Calu3 (cell line): ENCODE measurements at regions not wholly inside any gene's neighbourhood (a gene's known extent, or its start where the extent isn't known, plus 50 kb on each side); places are given as distances from the start of the nearest gene placed in this dataset.

Source experiments
- BruUV-seq: library from RNA; stranded (reverse); fragments of 400-500 nt; replicated peaks from 2 replicates; lab custom pipeline; 2021; lab: Mats Ljungman, UMichigan
- CTCF ChIA-PET: fragments of 300-600 bp; sonication (Branson Sonifier 250); formaldehyde crosslinking; loops from one replicate; lab custom pipeline; 2022; ENCODE audit warnings: antibody characterized with exemption; lab: Charles Lee
- DNase-seq: peaks from one replicate; pipeline ENCODE4 v3.0.0; 2022
- H3K27ac Mint-ChIP-seq: one replicate; pipeline ENCODE4 v1.8.0; 2022; ENCODE audit warnings: mixed read lengths; ENCODE audit not compliant: unreplicated experiment
- H3K27me3 Mint-ChIP-seq: one replicate; pipeline ENCODE4 v1.8.0; 2022; ENCODE audit warnings: mixed read lengths; ENCODE audit not compliant: unreplicated experiment
- H3K36me3 Mint-ChIP-seq: one replicate; pipeline ENCODE4 v1.8.0; 2022; ENCODE audit warnings: mild to moderate bottlenecking, moderate library complexity, mixed read lengths; ENCODE audit not compliant: insufficient read depth, unreplicated experiment
- H3K4me1 Mint-ChIP-seq: one replicate; pipeline ENCODE4 v1.8.0; 2022; ENCODE audit warnings: mild to moderate bottlenecking, low read depth, mixed read lengths; ENCODE audit not compliant: unreplicated experiment
- H3K4me3 Mint-ChIP-seq: one replicate; pipeline ENCODE4 v1.8.0; 2022; ENCODE audit warnings: mild to moderate bottlenecking, low read depth, moderate library complexity, mixed read lengths; ENCODE audit not compliant: unreplicated experiment
- H3K9me3 Mint-ChIP-seq: one replicate; pipeline ENCODE4 v1.8.0; 2022; ENCODE audit warnings: low read depth, mixed read lengths; ENCODE audit not compliant: unreplicated experiment
- CTCF ChIP-seq: fragments of 200-600 bp; IDR thresholded peaks from one replicate; pipeline ENCODE4 v1.8.0; 2022; ENCODE audit warnings: antibody characterized with exemption; ENCODE audit not compliant: unreplicated experiment
- intact Hi-C: fragments of 100-400 bp; cut with micrococcal nuclease; formaldehyde crosslinking; loops from one replicate; pipeline ENCODE4 v1.10.0; 2022; ENCODE audit not compliant: unreplicated experiment

DNA sequence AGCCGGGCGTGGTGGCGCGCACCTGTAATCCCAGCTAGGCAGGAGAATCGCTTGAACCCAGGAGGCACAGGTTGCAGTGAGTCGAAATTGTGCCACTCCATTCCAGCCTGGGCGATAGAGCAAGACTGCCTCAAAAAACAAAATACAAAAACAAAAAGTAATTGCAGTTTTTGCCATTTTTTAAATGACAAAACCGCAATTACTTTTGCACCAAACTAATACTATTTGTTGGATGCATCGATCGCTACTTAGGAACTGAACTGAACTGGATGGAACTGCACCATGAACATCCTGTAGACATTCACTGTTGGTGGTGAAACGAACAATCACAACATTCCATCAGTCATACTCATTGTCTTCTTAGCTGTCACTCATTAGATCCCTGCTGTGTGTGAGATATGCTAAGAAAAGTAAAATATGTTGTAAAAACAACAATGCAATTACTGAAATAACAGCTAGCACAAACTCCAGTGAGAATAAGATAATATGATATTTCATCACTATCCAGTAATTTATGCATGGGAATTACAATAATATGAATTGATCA, 341.2 kb downstream of the ACTR3B start:
- CTCF ChIA-PET: no interaction called here
- no peak overlapping the region for H3K27ac Mint-ChIP-seq
- no peak for DNase-seq
- BruUV-seq: no TSS peak
- TF ChIP-seq CTCF: no peak
- no peaks in the 10 kb centered on the region for H3K36me3 Mint-ChIP-seq
- no peak overlapping the region for H3K4me3 Mint-ChIP-seq
- intact Hi-C loops: no loop called here
- H3K9me3 Mint-ChIP-seq: peaks cover 15% of the 10 kb centered on the region
- no peaks in the 10 kb centered on the region for H3K27me3 Mint-ChIP-seq
- no peaks in the 10 kb centered on the region for H3K4me1 Mint-ChIP-seq

GRCh38 chr7:153103202-153103601, 343.6 kb downstream of the ACTR3B start:
- Mint-ChIP-seq H3K9me3 (peaks cover 15% of the 10 kb centered on the region), H3K36me3 (no peaks in the 10 kb centered on the region), H3K4me1 (no peaks in the 10 kb centered on the region), H3K27me3 (no peaks in the 10 kb centered on the region), H3K4me3 (no peak overlapping the region), H3K27ac (no peak overlapping the region)
- intact Hi-C loops: no loop called here
- no TSS peak for BruUV-seq
- CTCF ChIA-PET: no interaction called here
- no peak for DNase-seq
- no peak for TF ChIP-seq CTCF

- intact Hi-C loops: no loop called here
- Mint-ChIP-seq H3K9me3 (peaks cover 4% of the 10 kb centered on the region), H3K36me3 (no peaks in the 10 kb centered on the region), H3K4me1 (no peaks in the 10 kb centered on the region), H3K4me3 (no peak overlapping the region), H3K27ac (no peak overlapping the region), H3K27me3 (no peaks in the 10 kb centered on the region)
- no peak for TF ChIP-seq CTCF
- BruUV-seq: no TSS peak
- CTCF ChIA-PET: no interaction called here
- no peak for DNase-seq
These were observed 348.3 kb downstream of the ACTR3B start for GRCh38 chr7:153107826-153108225.

GRCh38 chr7:153109566-153109965, 350.0 kb downstream of the ACTR3B start:
- no peaks in the 10 kb centered on the region for H3K36me3 Mint-ChIP-seq
- no peaks in the 10 kb centered on the region for H3K4me1 Mint-ChIP-seq
- TF ChIP-seq CTCF: no peak

More at GRCh38 chr7:153109566-153109965, 350.0 kb downstream of the ACTR3B start:
- Mint-ChIP-seq H3K27me3 (no peaks in the 10 kb centered on the region), H3K9me3 (peaks cover 7% of the 10 kb centered on the region), H3K27ac (no peak overlapping the region), H3K4me3 (no peak overlapping the region)
- DNase-seq: no peak
- CTCF ChIA-PET: no interaction called here
- no TSS peak for BruUV-seq
- intact Hi-C loops: no loop called here
